ENCODE measurements at regions not wholly inside any gene's neighbourhood (a gene's known extent, or its start where the extent isn't known, plus 50 kb on each side); places are given as distances from the start of the nearest gene placed in this dataset.

GRCh38 chr11:70605468-70605815 lies 207.1 kb downstream of the CTTN start:
- no peak overlapping the region for H3K4me3 Mint-ChIP-seq
- no peak for TF ChIP-seq CTCF (IDR thresholded peaks at IDR 0.05; ENCODE audit: unreplicated experiment in 3 of 3)

GRCh38 chr11:70605846-70606245 lies 207.5 kb downstream of the CTTN start:
- H3K27me3 Mint-ChIP-seq (ENCODE audit: low read depth), result peaks cover 32% of the 10 kb centered on the region
- H3K36me3 Mint-ChIP-seq (ENCODE audit: low read depth), result no peaks in the 10 kb centered on the region
- peak overlapping the region in 1 of 3 experiments; percentile 52 for H3K27ac Mint-ChIP-seq
- no peak for TF ChIP-seq CTCF (IDR thresholded peaks at IDR 0.05; ENCODE audit: unreplicated experiment in 3 of 3)
- no peaks in the 10 kb centered on the region for H3K9me3 Mint-ChIP-seq
- no peak overlapping the region for H3K4me3 Mint-ChIP-seq
- peaks cover 37% of the 10 kb centered on the region for H3K4me1 Mint-ChIP-seq

More at GRCh38 chr11:70605468-70605815, 207.1 kb downstream of the CTTN start:
- peak overlapping the region in 1 of 3 experiments; percentile 52 for H3K27ac Mint-ChIP-seq
- H3K27me3 Mint-ChIP-seq (ENCODE audit: low read depth), result peaks cover 28% of the 10 kb centered on the region
- peaks cover 37% of the 10 kb centered on the region for H3K4me1 Mint-ChIP-seq
- H3K36me3 Mint-ChIP-seq (ENCODE audit: low read depth), result no peaks in the 10 kb centered on the region
- no peaks in the 10 kb centered on the region for H3K9me3 Mint-ChIP-seq

DNA sequence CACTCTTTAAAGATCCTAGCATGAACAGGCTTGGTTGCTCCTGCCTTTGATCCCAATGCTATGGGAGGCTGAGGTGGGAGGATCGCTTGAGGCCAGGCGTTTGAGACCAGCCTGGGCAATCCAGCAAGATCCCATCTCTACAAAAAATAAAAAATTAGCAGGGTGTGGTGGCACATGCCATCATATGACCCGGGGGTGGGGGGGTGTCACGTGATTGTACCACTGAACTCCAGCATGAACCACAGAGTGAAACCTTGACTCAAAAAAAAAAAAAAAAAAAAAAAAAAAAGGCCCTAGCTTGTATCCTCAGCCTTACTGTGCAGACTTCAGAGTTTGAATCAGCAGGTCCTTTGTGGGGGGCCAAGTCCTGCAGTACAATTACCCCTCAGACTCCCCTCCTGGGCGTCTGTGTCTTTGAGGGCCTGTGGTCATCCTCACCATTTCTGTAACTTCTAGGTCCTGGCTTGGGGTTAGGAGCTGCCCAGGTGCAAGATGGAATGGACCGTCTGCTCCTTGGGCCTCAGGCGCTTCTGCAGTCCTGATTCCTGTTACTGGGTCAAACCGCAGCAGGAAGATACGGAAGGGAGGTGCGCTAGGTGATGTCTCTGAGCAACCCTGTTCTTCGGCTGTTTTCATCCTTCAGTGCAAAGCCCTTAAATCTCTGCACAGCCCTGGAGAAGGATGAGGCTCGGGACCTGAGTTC lies 208.1 kb downstream of the CTTN start:
- H3K9me3 Mint-ChIP-seq, result no peaks in the 10 kb centered on the region
- no peak overlapping the region for H3K4me3 Mint-ChIP-seq
- no peak for TF ChIP-seq CTCF (IDR thresholded peaks at IDR 0.05; ENCODE audit: unreplicated experiment in 3 of 3)
- peaks cover 42% of the 10 kb centered on the region for H3K4me1 Mint-ChIP-seq
- no peak overlapping the region for H3K27ac Mint-ChIP-seq
- peaks cover 38% of the 10 kb centered on the region for H3K27me3 Mint-ChIP-seq (ENCODE audit: low read depth)
- H3K36me3 Mint-ChIP-seq (ENCODE audit: low read depth), result no peaks in the 10 kb centered on the region

DNA sequence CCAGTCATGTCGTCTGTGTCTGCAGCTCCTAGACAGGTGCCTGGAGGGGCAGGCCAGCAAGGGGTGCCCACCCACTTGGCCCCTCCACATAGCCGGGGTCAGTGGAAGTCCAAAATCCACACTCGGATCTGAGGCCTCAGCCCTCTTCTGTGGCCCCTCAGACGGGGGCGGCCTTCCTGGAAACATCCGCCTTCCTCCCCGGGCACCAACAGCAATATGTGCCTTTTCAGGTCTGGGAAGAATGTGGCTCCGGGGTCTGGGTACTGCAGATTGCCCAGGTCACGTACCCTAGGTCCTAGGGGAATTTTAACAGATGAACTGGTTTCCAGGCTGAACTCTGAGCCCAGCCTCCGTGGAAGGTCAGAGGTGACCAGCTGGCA lies 208.6 kb downstream of the CTTN start:
- TF ChIP-seq CTCF (IDR thresholded peaks at IDR 0.05; ENCODE audit: unreplicated experiment in 3 of 3), result no peak
- no peak overlapping the region for H3K27ac Mint-ChIP-seq
- H3K4me3 Mint-ChIP-seq, result no peak overlapping the region
- no peaks in the 10 kb centered on the region for H3K9me3 Mint-ChIP-seq
- H3K27me3 Mint-ChIP-seq (ENCODE audit: low read depth), result peaks cover 39% of the 10 kb centered on the region
- no peaks in the 10 kb centered on the region for H3K36me3 Mint-ChIP-seq (ENCODE audit: low read depth)
- H3K4me1 Mint-ChIP-seq, result peaks cover 39% of the 10 kb centered on the region

DNA sequence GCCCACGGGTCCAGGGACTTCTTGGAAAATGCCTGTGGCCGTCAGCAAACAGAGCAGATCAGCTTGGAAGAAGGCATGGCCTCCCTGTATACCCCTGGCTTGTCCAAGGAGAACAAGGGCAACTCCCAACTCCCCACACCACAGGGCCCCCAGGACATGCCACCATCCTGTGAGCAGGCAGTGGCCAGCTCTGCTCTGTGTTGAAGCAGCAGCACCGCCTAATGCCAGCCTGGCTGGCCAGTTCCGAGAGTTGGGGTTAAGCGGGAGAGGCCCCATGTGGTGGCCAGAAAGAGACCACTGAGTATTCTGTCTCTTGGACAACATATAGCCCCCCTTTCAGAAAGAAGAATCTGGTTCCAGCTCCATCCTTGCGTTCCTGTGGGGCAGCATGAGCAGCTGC lies 209.2 kb downstream of the CTTN start:
- Mint-ChIP-seq H3K36me3 (ENCODE audit: low read depth) (no peaks in the 10 kb centered on the region), H3K4me1 (peaks cover 34% of the 10 kb centered on the region), H3K27me3 (ENCODE audit: low read depth) (peaks cover 41% of the 10 kb centered on the region), H3K4me3 (no peak overlapping the region), H3K27ac (no peak overlapping the region), H3K9me3 (no peaks in the 10 kb centered on the region)
- no peak for TF ChIP-seq CTCF (IDR thresholded peaks at IDR 0.05; ENCODE audit: unreplicated experiment in 3 of 3)

Data from nephron (organoid).